Naive thymus-derived CD4-positive, alpha-beta T cell (primary cell): ENCODE measurements at regions not wholly inside any gene's neighbourhood (a gene's known extent, or its start where the extent isn't known, plus 50 kb on each side); places are given as distances from the start of the nearest gene placed in this dataset.
"Not testable (repeated sequence)": the region's sequence is repeated elsewhere in the genome, so short reads cannot be mapped to it uniquely, and the experiment has no call there.

Experiments
- ATAC-seq: fragments of 150-1000 bp; cut with Tn5 transposase; 2 replicates; pipeline ENCODE4 v1.10.0; 2021; ENCODE audit warnings: mild to moderate bottlenecking, moderate library complexity
- CTCF ChIA-PET: fragments of 350-600 bp; sonication (Branson Sonifier 250); formaldehyde crosslinking; loops from one replicate; lab custom pipeline; 2021; ENCODE audit warnings: antibody characterized with exemption; lab: Charles Lee
- POLR2A ChIA-PET: fragments of 350-600 bp; sonication (Branson Sonifier 250); formaldehyde crosslinking; loops from one replicate; lab custom pipeline; 2021; ENCODE audit warnings: antibody characterized with exemption, inconsistent platforms; lab: Charles Lee
- DNase-seq, 9 donors: peaks; one replicate each; pipeline versions ENCODE4 v3.0.0 to v3.0.0-alpha.2; 2020 to 2022; ENCODE audit warnings: mixed read lengths in 1 of 9
- H3K27ac ChIP-seq: one replicate; pipeline ENCODE4 v1.7.0; 2013; ENCODE audit warnings: mild to moderate bottlenecking, low read depth, low read length, moderate library complexity
- H3K27me3 ChIP-seq, 2 donors: one replicate each; pipeline ENCODE4 v1.7.0; 2013; ENCODE audit warnings: low read length in 2 of 2, mild to moderate bottlenecking in 2 of 2, moderate library complexity in 2 of 2; ENCODE audit not compliant: control insufficient read depth in 2 of 2, insufficient read depth in 2 of 2
- H3K36me3 ChIP-seq, 3 experiments: 1 replicate in 2 of 3; 2 replicates in 1 of 3; pipeline ENCODE4 v1.7.0; 2013; ENCODE audit warnings: low read length in 3 of 3, mild to moderate bottlenecking in 3 of 3, moderate library complexity in 1 of 3; ENCODE audit not compliant: insufficient read depth in 3 of 3, control insufficient read depth in 2 of 3
- H3K4me1 ChIP-seq, 2 donors: one replicate each; pipeline ENCODE4 v1.7.0; 2013; ENCODE audit warnings: low read length in 2 of 2, mild to moderate bottlenecking in 2 of 2, moderate library complexity in 1 of 2; ENCODE audit not compliant: control insufficient read depth in 2 of 2, insufficient read depth in 2 of 2
- H3K4me3 ChIP-seq: 2 replicates; pipeline ENCODE4 v1.7.0; 2013; ENCODE audit warnings: mild to moderate bottlenecking, low read length
- H3K9me3 ChIP-seq, 3 experiments: 1 replicate in 2 of 3; 2 replicates in 1 of 3; pipeline ENCODE4 v1.7.0; 2013; ENCODE audit warnings: low read length in 3 of 3; ENCODE audit not compliant: control insufficient read depth in 2 of 3
- H3K27ac Mint-ChIP-seq, 9 donors: one replicate each; pipeline ENCODE4 v1.8.0; 2020 to 2022; ENCODE audit warnings: mixed read lengths in 9 of 9, mild to moderate bottlenecking in 8 of 9, moderate library complexity in 5 of 9, inconsistent platforms in 2 of 9
- H3K27me3 Mint-ChIP-seq, 5 donors: one replicate each; pipeline ENCODE4 v1.8.0; 2021 to 2022; ENCODE audit warnings: mixed read lengths in 5 of 5, mild to moderate bottlenecking in 1 of 5
- H3K36me3 Mint-ChIP-seq, 5 donors: one replicate each; pipeline ENCODE4 v1.8.0; 2020 to 2022; ENCODE audit warnings: mixed read lengths in 5 of 5, mild to moderate bottlenecking in 3 of 5, inconsistent platforms in 1 of 5
- H3K4me1 Mint-ChIP-seq, 7 donors: one replicate each; pipeline ENCODE4 v1.8.0; 2020 to 2022; ENCODE audit warnings: mixed read lengths in 7 of 7, mild to moderate bottlenecking in 3 of 7, inconsistent platforms in 1 of 7
- H3K4me3 Mint-ChIP-seq, 10 donors: one replicate each; pipeline ENCODE4 v1.8.0; 2020 to 2022; ENCODE audit warnings: mild to moderate bottlenecking in 10 of 10, mixed read lengths in 10 of 10, moderate library complexity in 6 of 10, inconsistent platforms in 2 of 10
- H3K9me3 Mint-ChIP-seq, 11 donors: one replicate each; pipeline ENCODE4 v1.8.0; 2020 to 2022; ENCODE audit warnings: mixed read lengths in 11 of 11, mild to moderate bottlenecking in 4 of 11, inconsistent platforms in 1 of 11, moderate library complexity in 1 of 11
- intact Hi-C, 2 donors: fragments of 100-400 bp; cut with micrococcal nuclease; formaldehyde crosslinking; loops; one replicate each; pipeline ENCODE4 v1.15.1; 2023

DNA sequence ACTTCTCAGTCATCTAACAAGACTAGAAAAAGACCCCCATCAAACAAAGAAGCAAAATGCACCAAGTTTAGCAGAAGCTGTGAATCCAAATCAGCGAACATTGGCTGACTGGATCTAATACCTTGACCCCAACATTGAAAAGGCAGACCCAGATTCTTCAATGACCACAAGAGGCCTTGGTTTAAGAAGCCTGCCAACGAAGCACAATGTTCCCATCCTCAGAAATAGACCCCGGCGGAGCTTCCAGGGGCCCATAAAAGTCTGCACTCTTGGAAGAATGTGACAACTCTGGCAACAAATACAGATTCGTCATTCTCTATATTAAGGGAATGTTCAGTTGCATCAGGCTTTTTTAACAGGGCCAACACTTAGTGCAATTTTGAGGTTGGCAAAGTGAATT, 112.8 kb upstream of the BCL6 start:
- no peak for ATAC-seq
- POLR2A ChIA-PET: no interaction called here
- Mint-ChIP-seq H3K36me3 (peaks cover 0 to 27% (median 7%) of the 10 kb centered on the region in 5 donors), H3K4me3 (no peak overlapping the region), H3K4me1 (peaks cover 0 to 4% (median 0%) of the 10 kb centered on the region in 7 donors), H3K27me3 (no peaks in the 10 kb centered on the region), H3K27ac (no peak overlapping the region), H3K9me3 (peaks cover 6 to 25% (median 12%) of the 10 kb centered on the region in 11 donors)
- H3K4me3 ChIP-seq: no peak overlapping the region
- no peaks in the 10 kb centered on the region for H3K4me1 ChIP-seq
- intact Hi-C loops: no loop called here
- CTCF ChIA-PET: no interaction called here
- H3K27me3 ChIP-seq: no peaks in the 10 kb centered on the region
- DNase-seq: no peak
- H3K36me3 ChIP-seq: no peaks in the 10 kb centered on the region
- no peaks in the 10 kb centered on the region for H3K9me3 ChIP-seq
- H3K27ac ChIP-seq: no peak overlapping the region

DNA sequence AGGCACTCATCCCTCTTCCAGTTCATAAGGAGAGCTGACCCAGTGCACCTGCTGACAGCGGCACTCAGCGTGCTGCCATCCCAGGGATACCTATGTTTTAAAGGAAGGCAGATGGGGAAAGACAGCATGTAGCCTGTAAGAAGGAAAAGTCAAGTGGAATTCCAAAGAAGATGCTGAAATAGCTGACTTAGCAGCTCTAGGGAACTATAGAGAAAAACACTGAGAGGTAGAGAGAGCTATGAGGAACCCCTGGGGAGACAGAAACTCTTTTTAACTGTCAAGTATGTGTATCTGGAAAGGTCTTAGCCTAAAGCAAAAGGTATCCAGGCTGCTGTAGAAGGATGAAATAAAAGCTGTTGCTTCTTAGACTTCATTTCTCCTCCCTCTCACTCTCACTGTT, 113.4 kb upstream of the BCL6 start:
- Mint-ChIP-seq H3K36me3 (peaks cover 0 to 27% (median 7%) of the 10 kb centered on the region in 5 donors), H3K27ac (no peak overlapping the region), H3K27me3 (no peaks in the 10 kb centered on the region), H3K4me3 (no peak overlapping the region), H3K9me3 (peaks cover 6 to 25% (median 12%) of the 10 kb centered on the region in 11 donors), H3K4me1 (peaks cover 0 to 2% (median 0%) of the 10 kb centered on the region in 7 donors)
- ChIA-PET POLR2A (no interaction called here), CTCF (no interaction called here)
- H3K4me3 ChIP-seq: no peak overlapping the region
- no peaks in the 10 kb centered on the region for H3K9me3 ChIP-seq
- H3K36me3 ChIP-seq: no peaks in the 10 kb centered on the region
- no peaks in the 10 kb centered on the region for H3K4me1 ChIP-seq
- intact Hi-C loops: no loop called here
- no peak overlapping the region for H3K27ac ChIP-seq
- DNase-seq (no peak), ATAC-seq (no peak)
- no peaks in the 10 kb centered on the region for H3K27me3 ChIP-seq

DNA sequence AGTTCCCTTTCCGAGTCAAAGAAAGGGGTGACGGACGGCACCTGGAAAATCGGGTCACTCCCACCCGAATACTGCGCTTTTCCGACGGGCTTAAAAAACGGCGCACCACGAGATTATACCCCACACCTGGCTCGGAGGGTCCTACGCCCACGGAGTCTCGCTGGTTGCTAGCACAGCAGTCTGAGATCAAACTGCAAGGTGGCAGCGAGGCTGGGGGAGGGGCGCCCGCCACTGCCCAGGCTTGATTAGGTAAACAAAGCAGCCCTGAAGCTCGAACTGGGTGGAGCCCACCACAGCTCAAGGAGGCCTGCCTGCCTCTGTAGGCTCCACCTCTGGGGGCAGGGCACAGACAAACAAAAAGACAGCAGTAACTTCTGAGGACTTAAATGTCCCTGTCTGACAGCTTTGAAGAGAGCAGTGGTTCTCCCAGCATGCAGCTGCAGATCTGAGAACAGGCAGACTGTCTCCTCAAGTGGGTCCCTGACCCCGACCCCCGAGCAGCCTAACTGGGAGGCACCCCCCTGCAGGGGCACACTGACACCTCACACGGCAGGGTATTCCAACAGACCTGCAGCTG, 117.5 kb upstream of the BCL6 start:
- not testable (repeated sequence) for H3K4me1 Mint-ChIP-seq
- H3K4me3 Mint-ChIP-seq: peak overlapping the region in 4 of 10 donors; percentile 63 to 81 (median 72)

DNA sequence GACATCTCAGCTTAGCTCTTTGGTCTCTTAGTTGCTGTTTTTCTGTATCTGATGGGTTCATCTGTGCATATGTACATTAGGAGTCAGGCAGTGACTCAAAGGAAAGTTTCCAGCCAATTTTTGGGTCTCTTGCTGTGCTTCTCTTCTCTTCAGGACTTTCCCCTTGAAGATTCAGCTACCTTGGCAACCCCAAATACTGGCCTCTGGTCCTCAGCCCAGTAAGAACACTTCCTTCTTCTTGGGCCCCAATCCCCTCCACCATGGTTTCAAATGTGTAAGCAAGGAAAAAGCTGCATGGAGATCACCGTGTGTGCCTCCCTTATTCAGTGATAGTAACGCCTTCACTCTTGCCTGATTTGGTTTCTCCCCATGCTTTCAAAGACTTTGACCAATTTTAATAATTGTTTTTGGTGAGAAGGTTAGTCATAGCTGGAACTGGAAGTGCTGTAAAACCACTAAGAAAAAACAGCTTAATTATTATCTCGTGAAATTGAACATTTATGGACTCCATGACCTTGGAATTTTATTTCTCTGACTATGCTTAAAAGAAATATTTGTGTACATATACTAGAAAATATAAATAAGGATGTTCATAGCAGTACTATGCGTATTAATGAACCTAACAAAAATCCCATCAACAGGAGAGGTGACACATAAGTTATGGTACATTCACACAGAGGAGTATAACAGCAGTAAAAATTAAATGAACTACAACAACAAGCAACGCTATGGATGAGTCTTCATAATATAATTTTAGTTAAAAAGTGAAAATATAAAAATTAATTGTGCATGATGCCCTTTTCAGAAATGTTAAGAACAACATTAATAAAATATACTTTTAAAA, 125.3 kb upstream of the BCL6 start:
- intact Hi-C loops: loop anchor here in 1 of 2 donors (5.0 kb wide), 1 partner anchor 33 kb away; no protein-coding TSS in a partner anchor
- ChIA-PET CTCF (no interaction called here), POLR2A (no interaction called here)
- no peaks in the 10 kb centered on the region for H3K27me3 Mint-ChIP-seq
- no peak overlapping the region for H3K27ac ChIP-seq
- peaks cover 0 to 20% (median 0%) of the 10 kb centered on the region in 5 donors for H3K36me3 Mint-ChIP-seq
- no peak overlapping the region for H3K4me3 ChIP-seq
- ATAC-seq (no peak), DNase-seq (peak in 1 of 9 donors; percentile 27)
- peak overlapping the region in 1 of 9 donors; percentile 1 for H3K27ac Mint-ChIP-seq
- H3K27me3 ChIP-seq: no peaks in the 10 kb centered on the region
- H3K9me3 Mint-ChIP-seq: peaks cover 0 to 4% (median 0%) of the 10 kb centered on the region in 11 donors
- no peaks in the 10 kb centered on the region for H3K9me3 ChIP-seq
- no peaks in the 10 kb centered on the region for H3K36me3 ChIP-seq
- no peak overlapping the region for H3K4me3 Mint-ChIP-seq
- no peaks in the 10 kb centered on the region for H3K4me1 ChIP-seq
- H3K4me1 Mint-ChIP-seq: peaks cover 0 to 21% (median 0%) of the 10 kb centered on the region in 7 donors

More for the DNA sequence above, 117.5 kb upstream of the BCL6 start:
- H3K4me1 ChIP-seq, H3K4me3 ChIP-seq, POLR2A ChIA-PET, H3K27me3 Mint-ChIP-seq, ATAC-seq, intact Hi-C loops, CTCF ChIA-PET, H3K9me3 ChIP-seq, H3K27ac ChIP-seq, H3K36me3 ChIP-seq, H3K27me3 ChIP-seq: not testable (repeated sequence)
- Mint-ChIP-seq H3K27ac (peak overlapping the region in 3 of 9 donors; percentile 8 to 76 (median 63)), H3K9me3 (peaks cover 6 to 27% (median 13%) of the 10 kb centered on the region in 11 donors), H3K36me3 (peaks cover 0 to 34% (median 7%) of the 10 kb centered on the region in 5 donors)
- DNase-seq: peak in 1 of 9 donors; percentile 14

DNA sequence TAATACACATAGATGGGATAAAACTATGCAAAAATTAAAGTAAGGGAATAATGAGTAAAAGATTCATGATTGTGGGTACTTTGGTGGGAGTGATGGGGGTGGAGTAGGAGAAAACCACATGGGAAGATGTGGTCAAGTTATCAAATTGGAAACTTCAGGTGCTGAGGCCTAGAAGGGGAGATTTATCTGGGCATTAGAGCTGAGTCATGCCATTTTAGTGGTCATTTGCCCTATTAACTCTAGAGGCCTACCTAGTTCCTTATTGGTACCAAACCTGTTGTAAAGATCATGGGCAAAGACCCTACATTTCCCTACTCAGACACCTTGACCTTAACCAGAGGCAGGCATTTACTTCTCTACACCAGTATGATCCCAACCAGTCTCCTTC, 125.9 kb upstream of the BCL6 start:
- CTCF ChIA-PET: no interaction called here
- H3K4me1 Mint-ChIP-seq: peaks cover 0 to 21% (median 0%) of the 10 kb centered on the region in 7 donors
- intact Hi-C loops: loop anchor here in 1 of 2 donors (5.0 kb wide), 1 partner anchor 34 kb away; no protein-coding TSS in a partner anchor

DNA sequence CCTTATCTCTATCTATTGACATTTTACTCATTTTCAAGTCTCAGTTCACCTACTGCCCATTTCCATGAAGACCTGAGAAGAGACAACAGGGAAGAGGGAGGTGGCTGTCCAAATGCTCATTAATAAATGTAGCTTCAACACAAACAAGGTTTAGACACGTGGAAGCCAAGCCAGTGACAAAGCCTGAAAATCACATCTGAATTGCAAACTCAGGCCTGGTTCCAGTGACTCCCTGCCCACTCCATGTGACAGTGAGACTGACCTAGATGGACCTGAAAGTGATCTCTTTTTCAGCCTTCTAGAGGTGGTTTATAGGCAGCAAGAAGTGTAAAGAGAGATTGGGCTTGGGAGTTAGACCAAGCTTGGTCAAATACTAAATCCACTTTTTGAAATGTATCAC, 126.6 kb upstream of the BCL6 start:
- Mint-ChIP-seq H3K27ac (no peak overlapping the region), H3K9me3 (peaks cover 0 to 6% (median 0%) of the 10 kb centered on the region in 11 donors), H3K36me3 (peaks cover 0 to 20% (median 0%) of the 10 kb centered on the region in 5 donors), H3K27me3 (no peaks in the 10 kb centered on the region), H3K4me3 (no peak overlapping the region), H3K4me1 (peaks cover 0 to 23% (median 0%) of the 10 kb centered on the region in 7 donors)
- H3K27me3 ChIP-seq: no peaks in the 10 kb centered on the region
- ATAC-seq (no peak), DNase-seq (no peak)
- no peak overlapping the region for H3K27ac ChIP-seq
- no peaks in the 10 kb centered on the region for H3K4me1 ChIP-seq
- H3K9me3 ChIP-seq: no peaks in the 10 kb centered on the region
- intact Hi-C loops: loop anchor here in 1 of 2 donors (5.0 kb wide), 1 partner anchor 35 kb away; no protein-coding TSS in a partner anchor
- POLR2A ChIA-PET: no interaction called here
- H3K36me3 ChIP-seq: no peaks in the 10 kb centered on the region
- no peak overlapping the region for H3K4me3 ChIP-seq
- CTCF ChIA-PET: no interaction called here

More for the DNA sequence above, 125.9 kb upstream of the BCL6 start:
- H3K36me3 ChIP-seq: no peaks in the 10 kb centered on the region
- Mint-ChIP-seq H3K27ac (no peak overlapping the region), H3K4me3 (no peak overlapping the region), H3K36me3 (peaks cover 0 to 20% (median 0%) of the 10 kb centered on the region in 5 donors), H3K27me3 (no peaks in the 10 kb centered on the region), H3K9me3 (peaks cover 0 to 4% (median 0%) of the 10 kb centered on the region in 11 donors)
- no peaks in the 10 kb centered on the region for H3K9me3 ChIP-seq
- H3K27ac ChIP-seq: no peak overlapping the region
- H3K4me3 ChIP-seq: no peak overlapping the region
- DNase-seq (no peak), ATAC-seq (no peak)
- POLR2A ChIA-PET: no interaction called here
- no peaks in the 10 kb centered on the region for H3K4me1 ChIP-seq
- no peaks in the 10 kb centered on the region for H3K27me3 ChIP-seq
